ENCODE measurements at regions not wholly inside any gene's neighbourhood (a gene's known extent, or its start where the extent isn't known, plus 50 kb on each side); places are given as distances from the start of the nearest gene placed in this dataset.

DNA sequence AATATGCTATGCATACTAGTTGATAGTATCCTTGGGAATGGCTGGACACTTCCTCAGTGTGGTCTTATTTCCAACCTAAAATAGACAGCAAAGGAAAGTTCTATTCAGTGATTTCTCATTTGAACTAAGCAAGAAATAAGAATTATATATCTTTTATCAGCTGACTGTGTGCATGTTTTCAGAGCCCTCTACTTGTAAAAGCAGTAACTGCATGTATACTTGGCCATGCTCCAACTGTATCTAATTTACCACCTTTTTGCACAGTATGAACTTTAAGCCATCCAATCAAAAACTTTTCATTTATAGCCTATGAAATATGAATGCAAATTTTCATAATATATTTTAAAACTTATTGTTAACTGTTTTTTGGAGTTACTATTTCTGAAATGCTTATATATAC lies 136.4 kb upstream of the PCDH9 start:
- no peak for DNase-seq (ENCODE audit: low spot score)

GRCh38 chr13:67355812-67356476 lies 125.8 kb upstream of the PCDH9 start:
- no peak for DNase-seq (ENCODE audit: low spot score)

GRCh38 chr13:67353941-67354340 lies 123.8 kb upstream of the PCDH9 start:
- DNase-seq (ENCODE audit: low spot score), result peak; percentile 11

GRCh38 chr13:67353031-67353430 lies 122.9 kb upstream of the PCDH9 start:
- DNase-seq (ENCODE audit: low spot score), result no peak

GRCh38 chr13:67351909-67352308 lies 121.8 kb upstream of the PCDH9 start:
- no peak for DNase-seq (ENCODE audit: low spot score)

- no peak for DNase-seq (ENCODE audit: low spot score)
Measured at GRCh38 chr13:67351114-67351513, 121.0 kb upstream of the PCDH9 start.

DNA sequence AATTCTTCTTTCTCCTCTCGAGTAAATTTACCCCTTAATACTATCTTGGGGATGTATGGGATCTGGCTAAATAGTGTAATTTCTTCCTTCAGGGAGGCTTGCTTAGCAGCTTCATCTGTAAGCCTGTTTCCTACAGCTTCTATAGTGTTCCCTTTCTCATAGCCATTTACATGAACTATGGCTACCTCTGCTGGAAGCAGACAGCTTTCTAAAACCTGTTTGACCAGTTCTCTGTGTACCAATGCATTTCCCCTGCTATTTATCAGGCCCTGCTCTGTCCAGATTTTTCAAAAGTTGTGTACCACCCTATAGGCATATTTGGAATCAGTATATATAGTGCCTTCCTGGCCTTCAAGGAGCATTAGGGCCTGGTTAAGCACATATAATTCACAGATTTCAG lies 113.6 kb upstream of the PCDH9 start:
- DNase-seq (ENCODE audit: low spot score), result no peak

GRCh38 chr13:67341406-67341805 lies 111.3 kb upstream of the PCDH9 start:
- DNase-seq (ENCODE audit: low spot score), result no peak

DNA sequence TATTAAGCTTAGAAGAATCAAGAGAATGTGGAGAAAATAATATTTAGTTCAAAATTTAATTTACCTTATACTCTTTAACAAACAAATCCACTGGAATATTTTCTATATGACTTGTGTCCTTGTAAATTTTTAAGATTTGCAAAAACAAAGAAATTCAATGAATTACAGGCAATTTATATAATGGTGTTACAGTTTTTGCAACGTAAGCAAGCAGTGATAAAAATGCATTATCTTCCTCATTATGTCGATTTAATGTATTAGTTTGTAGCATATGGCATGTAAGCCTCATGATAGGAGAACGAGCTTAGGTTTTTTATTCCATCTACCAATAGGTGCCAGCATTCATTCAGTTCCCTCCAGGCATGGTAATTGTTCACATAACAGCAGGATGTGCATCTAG lies 100.0 kb upstream of the PCDH9 start:
- no peak for DNase-seq (ENCODE audit: low spot score)

- no peak for DNase-seq (ENCODE audit: low spot score)
Measured at GRCh38 chr13:67328895-67329294, 98.8 kb upstream of the PCDH9 start.

GRCh38 chr13:67318860-67319259 lies 88.7 kb upstream of the PCDH9 start:
- DNase-seq (ENCODE audit: low spot score), result no peak

DNA sequence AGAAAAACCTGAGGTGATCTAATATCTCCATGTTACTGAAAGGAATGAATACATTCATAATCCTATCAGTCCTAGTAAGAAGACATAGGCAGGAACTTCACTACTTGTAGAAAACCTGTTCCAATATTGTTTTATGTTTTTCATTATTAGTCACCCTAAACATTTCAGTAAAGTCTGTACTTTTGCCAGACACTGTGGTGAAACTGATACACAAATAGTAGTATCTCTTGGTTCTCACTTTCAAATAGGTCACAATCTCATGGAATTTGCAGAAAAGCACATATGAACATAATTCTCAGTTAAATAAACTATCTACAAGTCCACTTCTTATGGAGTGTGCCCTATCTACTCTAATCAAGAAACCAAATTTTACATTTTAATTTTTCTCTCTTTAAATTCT lies 88.3 kb upstream of the PCDH9 start:
- DNase-seq (ENCODE audit: low spot score), result no peak

DNA sequence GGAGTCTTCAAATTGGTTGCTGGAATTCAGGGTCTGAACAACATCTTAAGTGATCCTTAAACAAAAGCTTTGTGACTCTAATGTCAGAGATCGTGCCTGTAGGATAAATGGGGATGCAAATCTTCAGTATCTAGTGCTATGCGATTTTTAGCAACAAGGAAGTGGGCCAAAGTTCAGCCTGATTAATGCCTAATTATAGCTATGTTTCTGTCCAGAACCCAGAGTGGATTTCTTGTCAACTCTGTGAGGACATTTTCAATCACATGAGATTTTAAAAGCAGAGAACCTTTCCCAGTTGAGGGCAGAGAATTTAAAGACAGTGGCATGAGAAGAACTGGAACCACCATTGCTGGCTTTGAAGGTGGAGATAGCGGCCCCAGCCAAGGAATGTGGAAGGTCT lies 84.3 kb upstream of the PCDH9 start:
- DNase-seq (ENCODE audit: low spot score), result no peak

DNA sequence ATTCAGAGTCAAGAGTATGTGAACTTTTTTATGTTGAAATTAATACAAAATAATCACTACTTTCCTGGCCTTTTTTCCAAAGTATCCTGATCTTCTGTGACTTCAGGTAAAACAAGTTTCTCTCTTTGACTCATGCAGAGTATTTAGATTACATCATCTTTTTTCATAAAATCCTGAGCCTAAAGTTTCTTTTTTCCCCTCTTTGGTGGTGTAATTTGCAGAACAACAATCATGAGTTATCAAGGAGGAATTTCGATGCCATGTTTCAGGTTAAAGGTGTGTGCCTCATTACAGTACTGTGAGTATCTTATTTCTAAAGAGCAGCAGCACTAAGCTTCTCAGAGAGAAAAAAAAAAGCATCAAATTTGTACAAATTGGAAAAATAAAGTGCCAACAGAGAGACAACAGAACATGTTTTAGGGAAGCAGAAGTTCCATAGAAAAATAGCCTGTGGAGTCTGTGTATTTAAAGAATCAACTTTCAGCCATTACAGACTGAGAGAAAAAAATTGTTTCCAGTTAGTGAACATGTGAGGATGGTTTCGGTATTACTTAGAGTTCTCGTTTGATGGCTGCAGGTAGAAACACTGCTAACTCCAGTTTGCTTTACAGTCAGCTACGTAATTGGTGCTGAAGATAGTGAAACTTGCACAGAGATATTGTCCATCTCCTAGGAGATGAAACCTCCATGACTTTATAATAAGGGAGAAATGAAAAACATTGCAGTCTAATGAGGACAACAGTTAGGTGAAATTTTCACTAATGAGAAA lies 78.1 kb upstream of the PCDH9 start:
- DNase-seq (ENCODE audit: low spot score), result no peak

GRCh38 chr13:67306742-67307141 lies 76.6 kb upstream of the PCDH9 start:
- no peak for DNase-seq (ENCODE audit: low spot score)

DNA sequence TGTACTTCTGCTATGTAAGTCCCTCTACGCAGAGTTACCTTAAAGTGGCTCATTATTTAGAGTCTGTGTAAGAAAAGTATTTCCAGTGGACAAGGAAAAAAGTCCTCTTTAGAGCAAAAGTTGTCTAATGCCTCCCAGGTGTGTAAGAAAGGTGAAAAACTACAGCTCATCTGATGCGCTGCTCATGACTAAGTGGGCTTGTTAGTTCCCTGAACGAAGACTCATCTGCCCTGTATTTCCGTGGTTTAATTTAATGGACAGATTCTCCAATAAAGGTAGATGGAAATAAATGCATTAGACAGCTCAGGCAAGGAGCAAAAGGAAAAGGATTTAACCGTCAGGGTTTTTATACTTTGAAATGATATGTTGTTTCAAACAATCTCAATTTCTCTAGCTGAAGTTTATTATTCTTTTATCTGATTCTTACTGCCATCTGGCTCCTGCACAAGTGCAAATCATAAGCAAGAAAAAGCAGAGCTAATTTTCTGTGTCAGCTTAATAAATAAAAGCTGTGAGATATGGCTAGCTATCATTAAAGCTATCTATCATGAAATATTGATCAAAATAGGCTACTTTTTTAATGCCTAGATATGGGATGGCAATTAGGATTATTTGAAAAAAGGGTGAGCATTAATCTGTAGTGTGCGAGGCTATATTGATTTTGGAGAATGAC lies 73.7 kb upstream of the PCDH9 start:
- DNase-seq (ENCODE audit: low spot score), result no peak

- peak; percentile 6 for DNase-seq (ENCODE audit: low spot score)
Measured at GRCh38 chr13:67299751-67300150, 69.6 kb upstream of the PCDH9 start.

DNA sequence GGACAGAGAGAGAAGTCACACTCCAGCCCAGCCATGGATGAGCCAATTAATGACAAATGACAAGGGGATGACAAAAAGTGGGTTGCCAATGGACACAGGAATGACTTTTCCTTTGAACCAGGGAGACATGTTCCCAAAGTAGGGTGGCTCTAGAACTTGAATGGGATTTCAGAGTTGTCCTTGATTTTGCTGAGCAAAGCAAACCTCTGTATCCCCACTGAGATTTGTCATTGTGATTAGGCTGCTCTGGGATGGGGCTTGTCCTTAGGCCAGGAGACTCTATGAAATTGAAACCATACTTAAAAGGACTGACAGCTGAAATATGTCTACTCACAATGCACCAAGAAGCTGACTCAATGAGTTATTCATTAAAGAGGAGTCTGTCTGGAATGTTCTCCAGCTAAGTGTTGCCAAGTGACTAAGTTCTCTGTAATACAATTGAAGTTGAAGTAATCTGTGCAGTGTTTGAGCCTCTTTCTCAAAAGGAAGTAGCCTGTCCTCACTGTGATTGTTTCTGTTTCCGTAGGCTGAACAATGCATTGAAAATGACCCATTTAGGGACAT lies 69.0 kb upstream of the PCDH9 start:
- DNase-seq (ENCODE audit: low spot score), result peak; percentile 62

- no peak for DNase-seq (ENCODE audit: low spot score)
Measured at GRCh38 chr13:67298297-67298696, 68.2 kb upstream of the PCDH9 start.

- DNase-seq (ENCODE audit: low spot score), result no peak
Measured at GRCh38 chr13:67296511-67296910, 66.4 kb upstream of the PCDH9 start.

- no peak for DNase-seq (ENCODE audit: low spot score)
Measured at GRCh38 chr13:67292886-67293285, 62.8 kb upstream of the PCDH9 start.

GRCh38 chr13:67285611-67286010 lies 55.5 kb upstream of the PCDH9 start:
- no peak for DNase-seq (ENCODE audit: low spot score)

GRCh38 chr13:67283637-67284036 lies 53.5 kb upstream of the PCDH9 start:
- no peak for DNase-seq (ENCODE audit: low spot score)

Data from GM03348 (cell line).